Stimulated activated naive CD8-positive, alpha-beta T cell treated with anti-CD3 and anti-CD28 coated beads, Interleukin-15, Interleukin-2, amounts not matched to agents 100 U/mL and 50 U/mL, for 24 hours (primary cell): ENCODE measurements at regions not wholly inside any gene's neighbourhood (a gene's known extent, or its start where the extent isn't known, plus 50 kb on each side); places are given as distances from the start of the nearest gene placed in this dataset.

Source experiments
- ATAC-seq: fragments of 150-1000 bp; cut with Tn5 transposase; one replicate; pipeline ENCODE4 v1.10.0; 2021
- DNase-seq: peaks from one replicate; pipeline ENCODE4 v3.0.0; 2021

DNA sequence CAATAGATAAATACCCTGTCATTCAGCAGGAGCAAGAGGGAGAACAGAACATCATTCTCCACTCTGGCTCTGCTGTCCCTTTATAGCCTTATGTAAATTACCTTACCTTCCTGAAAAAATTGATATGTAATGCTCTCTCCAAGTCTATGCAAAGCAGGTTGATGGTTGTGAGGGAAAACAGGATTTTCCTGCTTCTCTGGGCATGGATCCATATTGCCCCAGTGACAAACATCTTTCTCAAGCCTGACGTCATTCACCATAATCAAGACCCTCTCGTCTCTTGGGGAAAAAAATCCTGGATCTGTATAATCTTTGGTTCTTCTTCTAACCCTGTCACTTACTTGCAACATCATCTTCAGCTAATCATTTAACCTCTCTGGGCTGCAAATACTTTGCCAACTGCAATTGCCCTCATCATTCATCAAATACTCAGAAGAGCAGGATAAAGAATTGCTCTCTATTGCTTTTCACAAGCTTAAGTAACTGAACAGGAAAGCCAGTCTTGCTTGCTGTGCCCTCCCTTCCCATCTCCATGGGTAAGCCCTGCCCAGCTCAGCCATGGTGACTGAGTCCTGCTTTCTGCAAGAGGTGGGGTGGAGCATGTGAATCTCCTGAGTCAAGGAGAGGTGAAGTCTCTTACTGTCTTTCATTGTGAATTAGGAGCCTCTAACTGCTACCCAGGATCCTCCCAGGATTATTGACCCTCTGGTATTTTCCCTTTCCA is 123.7 kb upstream of the KLF7 start:
- ATAC-seq (no peak), DNase-seq (no peak)

DNA sequence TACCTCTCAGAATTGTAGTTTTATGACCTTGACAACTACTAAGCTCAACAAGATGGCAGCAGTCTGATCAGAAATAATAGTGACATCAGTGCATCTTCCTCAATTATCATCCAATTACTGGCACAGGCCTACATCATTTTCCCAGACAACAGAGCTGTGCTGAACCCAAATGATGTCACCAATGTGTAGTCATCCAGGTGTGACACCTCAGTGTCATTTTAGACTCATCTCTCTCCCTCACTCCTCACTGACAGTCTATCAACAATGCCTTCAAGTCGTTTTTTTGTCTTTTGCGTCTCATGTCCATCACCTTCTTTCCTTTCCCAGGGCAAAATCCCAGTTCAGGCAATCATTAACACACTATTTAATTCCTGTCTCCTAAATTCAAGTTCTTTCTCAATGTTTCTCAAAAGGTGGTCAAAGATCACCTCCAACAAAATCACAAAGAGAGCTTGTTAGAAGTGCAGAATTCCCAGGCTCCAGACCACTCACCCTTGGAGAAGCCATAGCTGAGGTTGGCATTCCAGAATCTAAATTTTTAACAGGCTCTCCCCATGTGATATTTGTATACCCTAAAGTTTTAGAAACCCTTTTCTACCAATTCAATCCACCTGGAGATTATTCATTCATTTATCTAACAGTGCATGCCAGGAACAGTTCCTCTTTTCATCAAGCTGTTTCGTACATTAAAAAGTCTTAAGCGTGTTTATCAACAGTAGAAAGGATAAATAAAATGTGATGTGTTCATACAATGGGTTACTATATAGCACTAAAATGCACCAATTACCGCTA is 125.3 kb upstream of the KLF7 start:
- ATAC-seq (no peak), DNase-seq (no peak)

DNA sequence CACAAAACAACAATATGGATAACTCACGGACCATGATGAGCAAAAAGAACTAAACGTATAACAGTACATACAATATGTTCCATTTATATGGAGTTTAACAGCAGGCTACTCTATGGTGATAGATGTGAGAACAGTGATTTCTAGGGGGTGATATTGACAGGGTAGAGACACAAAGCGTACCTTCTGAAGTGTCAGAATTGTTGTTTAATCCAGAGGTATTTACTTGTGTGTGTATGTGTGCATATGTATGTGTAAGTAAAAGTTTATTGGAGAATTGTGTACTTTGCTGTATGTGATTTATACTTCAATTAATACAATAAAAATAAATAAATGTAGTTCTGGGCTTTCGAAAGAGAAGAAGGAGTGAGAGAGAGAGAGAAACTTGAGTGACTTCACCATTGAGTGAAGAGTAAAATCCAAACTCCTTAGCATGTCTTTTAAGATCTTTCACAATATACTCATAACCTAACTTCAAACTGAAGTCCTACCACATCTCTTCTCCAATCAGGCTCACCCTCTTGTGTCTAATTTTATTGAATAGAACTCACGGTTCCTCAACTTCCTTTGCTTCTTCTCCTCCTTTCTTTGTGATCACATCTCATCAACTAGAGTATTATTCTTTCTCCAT is 126.0 kb upstream of the KLF7 start:
- DNase-seq (no peak), ATAC-seq (no peak)

DNA sequence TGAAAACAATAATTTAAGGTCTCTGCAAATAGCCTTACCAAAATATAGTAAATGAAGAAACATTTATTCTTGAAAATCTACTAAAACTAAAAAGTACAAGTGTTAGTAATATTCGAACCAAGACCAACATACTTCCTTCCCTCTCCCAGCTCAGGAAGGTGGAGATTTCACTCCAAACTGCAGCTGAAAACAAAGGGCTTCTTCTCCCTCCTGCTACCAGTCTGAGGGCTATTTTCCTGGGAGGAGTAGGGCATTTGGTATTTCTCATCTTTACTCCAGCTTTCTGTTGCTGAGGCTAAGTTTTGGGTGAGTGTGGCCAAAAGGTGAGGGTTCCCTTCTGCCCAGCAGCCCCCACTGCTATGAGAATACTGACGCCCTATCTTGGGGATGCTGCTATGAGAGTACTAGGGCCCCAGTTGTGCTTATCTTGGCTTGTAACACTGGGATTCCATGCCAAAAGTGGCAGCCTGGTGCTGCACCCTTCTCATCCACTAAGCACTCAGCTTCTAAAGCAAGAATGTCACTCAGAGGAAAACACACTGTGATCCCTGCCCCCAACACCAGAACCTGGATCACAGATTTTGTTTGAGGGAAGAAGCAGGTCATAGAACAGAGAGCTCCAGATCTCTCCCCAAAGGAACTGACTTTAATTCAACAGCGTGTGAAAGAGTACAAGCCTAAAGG is 130.7 kb upstream of the KLF7 start:
- no peak for DNase-seq
- ATAC-seq: no peak

DNA sequence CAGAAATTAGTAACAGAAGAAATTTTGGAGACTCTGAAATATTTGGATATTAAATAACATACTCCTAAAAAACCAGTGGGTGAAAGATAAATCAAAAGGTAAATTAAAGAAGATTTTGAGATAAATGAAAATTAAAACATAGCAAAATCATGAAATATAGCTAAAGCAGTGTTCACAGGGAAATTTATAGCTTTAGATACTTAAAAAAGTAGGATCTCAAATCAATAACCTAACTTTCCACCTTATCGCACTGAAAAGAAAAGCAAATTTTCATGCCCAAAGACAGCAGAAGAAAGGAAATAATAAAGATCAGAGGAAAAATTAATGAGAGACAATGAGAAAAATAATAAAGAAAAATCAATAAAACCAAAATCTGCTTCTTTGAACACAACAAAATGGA is 135.1 kb upstream of the KLF7 start:
- DNase-seq (no peak), ATAC-seq (no peak)

DNA sequence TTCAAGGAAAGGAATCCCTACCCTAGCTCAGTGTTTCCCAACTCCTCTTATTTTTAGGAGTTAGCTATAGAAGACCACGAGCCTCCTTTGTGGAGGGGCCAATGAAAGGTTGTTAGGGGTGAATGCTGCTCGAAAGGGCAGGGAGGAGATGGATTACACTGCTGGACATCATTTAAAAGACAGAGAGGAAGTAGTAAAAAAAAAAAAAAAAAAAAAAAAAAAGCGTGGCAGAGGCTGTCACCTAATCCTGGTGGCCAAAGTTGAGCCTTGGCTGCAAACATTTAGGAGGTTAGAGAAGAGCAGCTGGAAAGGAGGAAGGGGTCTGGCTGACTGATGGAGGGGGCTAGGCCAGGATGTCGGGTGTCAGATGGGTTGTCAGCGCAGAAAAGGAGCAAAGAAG is 139.0 kb upstream of the KLF7 start:
- no peak for ATAC-seq
- DNase-seq: no peak

DNA sequence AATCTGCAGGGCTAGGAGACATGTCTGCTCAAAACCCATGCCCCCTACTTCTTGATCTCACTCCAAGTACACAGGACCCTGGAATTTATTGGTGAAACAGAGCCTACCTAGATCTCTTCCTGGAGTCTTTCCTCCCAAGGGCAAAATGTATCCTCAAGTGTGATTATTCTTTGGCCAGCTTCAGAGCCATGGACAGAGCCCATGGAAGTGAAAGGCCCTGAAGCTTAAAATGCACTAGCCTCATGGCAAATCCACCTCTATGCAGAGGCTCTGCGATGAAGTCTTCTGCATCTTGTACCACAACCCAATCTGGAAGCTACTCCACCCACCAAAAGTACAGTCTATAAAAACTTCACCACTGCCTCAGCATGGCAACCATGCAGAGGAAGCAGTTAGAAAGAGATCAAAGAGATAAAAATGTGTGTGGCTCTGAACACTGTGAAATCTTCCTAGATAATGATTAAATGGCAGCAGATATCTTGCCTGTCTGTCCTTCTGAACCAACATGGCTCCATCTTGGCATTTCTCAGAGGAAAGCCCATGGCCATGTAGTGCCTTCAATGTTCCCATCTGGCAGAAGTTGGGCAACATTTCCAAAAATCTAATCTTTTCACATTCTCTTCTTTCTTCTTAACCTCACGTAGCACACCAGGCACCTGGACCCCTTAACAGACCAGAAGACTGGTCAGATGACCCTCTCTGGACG is 142.9 kb upstream of the KLF7 start:
- ATAC-seq: no peak
- DNase-seq: no peak

DNA sequence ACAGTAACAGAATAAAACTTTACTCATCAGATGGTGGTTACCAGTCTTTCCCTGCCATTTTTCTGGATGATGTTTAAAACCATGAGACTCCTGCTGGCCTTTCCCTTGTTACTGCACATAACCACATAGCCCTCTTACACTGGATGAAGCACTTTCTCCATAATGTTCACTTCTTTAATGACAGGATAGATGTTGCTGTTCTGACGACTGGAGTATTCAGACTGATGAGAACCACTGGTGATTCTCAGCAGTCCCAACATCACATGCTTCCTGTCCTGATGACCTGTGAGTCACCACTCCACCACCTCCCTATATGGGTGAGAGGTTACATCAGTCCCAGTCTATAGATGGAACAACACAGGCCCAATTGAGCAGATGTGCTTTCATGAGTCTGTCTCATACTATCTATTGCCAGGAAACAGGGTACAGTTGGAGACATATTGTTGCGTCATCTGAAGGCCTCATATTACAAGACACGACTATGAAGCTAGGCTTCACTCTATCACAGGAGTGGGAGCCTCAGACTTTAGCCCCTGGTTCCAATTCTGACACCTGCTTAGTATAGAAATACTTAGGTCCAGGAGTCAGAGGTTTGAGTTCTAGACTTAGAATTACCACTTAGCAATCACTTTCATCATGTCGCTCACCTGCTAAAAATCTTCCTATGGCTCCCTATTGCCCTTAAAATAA is 145.7 kb upstream of the KLF7 start:
- peak; percentile 99 for ATAC-seq
- peak; percentile 32 for DNase-seq

DNA sequence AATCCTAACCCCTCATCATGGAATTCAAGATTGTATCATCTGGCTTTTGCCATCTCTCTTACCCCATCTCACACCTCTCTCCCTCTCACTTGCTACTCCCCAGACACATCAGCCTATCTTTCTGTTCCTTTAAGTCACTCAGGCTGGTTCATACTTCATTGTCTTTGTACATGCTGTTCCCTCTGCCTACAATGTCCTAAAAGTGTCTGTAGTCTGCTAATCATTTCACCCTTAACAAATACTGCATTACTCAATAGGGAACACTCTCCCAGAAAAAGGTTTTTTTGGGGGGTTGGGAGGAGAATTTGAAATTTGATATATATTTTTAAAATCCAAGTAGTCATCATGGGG is 146.2 kb upstream of the KLF7 start:
- DNase-seq (no peak), ATAC-seq (no peak)

DNA sequence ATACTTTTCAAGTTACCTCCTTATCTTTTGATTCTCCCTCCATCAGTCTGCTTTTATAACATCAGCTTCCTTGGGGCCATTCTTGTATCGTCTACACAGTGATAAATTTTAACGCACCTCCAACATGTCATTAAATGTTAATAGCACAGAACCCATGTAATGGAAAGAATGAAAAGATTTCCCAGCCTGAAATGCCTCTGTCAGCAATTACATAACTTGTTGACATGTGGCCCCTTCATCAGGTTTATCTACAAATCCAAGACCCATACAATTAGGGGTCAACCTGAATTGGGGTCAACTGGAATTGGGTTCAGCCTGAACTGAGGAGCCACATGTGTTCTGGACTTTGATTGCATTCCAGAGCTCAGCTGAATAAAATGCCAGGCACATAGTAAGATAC is 148.2 kb upstream of the KLF7 start:
- DNase-seq: no peak
- no peak for ATAC-seq

DNA sequence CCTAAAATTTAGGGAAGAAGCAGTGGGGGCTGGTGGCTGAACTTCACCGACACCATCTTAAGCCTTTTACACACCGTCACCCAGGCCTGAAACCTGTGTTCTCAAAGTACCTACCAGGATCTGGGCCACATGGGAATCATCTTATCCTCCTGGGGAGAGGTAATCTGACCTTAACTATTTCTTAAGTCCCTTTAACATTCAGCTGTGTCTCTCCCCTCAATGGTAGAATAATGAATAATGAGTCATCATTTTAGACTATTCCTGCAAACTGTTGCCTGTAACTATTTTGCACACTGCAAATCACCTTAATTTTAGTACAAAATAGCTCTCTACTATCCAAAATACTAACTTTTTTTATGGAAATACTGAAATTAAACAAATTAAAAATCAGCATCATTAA is 149.4 kb upstream of the KLF7 start:
- ATAC-seq: no peak

DNA sequence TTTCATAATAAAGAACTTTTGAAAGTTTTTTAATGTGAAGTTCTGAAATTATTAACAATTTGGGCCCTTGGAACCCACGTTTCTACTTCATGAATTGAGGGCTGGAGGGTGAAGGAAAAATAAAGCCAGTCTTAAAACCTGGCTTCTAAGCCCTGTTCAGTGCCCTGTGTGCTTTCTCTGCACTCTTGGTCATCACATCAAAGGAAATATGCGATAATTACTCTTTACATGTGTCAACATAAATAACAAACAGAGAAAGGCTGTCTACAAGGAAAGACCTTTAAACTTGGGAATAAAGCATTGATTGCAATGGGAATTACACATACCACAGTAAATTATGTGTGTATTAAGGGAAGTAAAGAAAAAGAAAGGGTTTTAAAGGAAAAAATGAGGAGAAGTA is 150.7 kb upstream of the KLF7 start:
- no peak for DNase-seq
- ATAC-seq: no peak

More for the DNA sequence above, 149.4 kb upstream of the KLF7 start:
- no peak for DNase-seq

DNA sequence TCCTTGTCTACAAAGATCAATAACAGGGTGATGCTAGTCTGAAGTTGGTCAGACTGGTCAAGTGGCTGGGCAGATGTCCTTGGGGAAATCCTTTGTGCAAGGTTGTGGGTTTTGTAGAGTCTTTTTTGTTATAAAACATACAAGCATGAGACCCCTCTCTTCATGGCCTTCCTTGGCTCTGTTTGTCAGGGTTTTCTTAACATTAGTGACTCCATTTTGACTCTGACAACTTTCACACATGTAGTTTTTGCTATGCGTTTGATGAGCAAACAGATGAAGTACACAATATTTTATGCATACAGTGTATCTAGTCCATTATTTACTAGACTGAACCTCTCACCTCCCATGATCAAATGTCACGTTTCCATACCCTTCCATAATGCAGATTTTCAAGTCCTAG is 151.2 kb upstream of the KLF7 start:
- no peak for ATAC-seq

DNA sequence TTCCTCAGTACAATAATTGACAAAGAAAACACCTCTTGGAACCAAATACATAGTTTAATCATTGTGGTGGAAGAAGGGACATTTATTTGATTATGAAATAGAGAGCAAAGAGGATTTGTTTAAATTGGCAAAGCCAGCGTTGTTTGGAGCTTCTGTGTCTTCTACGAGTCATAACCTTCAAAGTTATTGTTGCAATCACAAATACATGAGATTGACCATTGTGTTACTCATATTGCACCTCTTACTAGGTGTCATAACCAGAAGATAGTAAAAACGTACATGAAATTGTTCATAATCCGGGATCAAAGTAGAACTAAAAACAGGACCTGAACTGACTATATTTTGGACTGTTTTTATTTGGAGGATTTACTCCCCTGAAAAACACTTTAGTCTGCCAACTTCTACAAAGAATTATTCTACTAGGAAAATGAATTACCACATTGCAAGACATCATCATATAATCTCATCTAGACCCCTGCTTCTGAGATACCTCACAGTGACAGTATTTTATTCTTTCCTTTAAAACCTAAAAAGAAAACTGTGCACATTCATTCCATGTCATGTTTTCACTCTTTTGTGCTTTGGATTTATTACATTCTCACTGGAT is 151.7 kb upstream of the KLF7 start:
- ATAC-seq (peak; percentile 41), DNase-seq (no peak)

More for the DNA sequence above, 151.2 kb upstream of the KLF7 start:
- no peak for DNase-seq

DNA sequence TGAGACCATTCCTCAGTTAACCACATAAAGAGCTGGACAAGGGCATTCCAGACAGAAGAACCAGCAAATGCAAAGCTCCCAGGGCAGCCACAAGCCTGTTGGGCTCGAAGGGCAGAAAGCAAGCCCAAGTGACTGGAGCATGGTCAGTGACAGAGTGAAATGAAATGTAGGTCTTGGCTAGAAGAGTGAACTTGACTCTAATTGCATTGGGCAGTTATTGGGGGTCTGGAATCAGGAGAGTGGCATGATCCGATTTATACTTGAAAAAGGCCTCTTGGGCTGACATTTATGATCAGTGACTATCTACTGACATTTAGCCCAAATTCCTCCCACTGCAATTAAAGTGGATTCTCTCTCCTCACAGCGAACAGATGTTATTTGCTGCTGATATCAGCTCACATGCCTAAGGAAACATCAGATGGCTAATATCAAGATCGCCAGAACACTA is 152.5 kb upstream of the KLF7 start:
- DNase-seq (no peak), ATAC-seq (no peak)

DNA sequence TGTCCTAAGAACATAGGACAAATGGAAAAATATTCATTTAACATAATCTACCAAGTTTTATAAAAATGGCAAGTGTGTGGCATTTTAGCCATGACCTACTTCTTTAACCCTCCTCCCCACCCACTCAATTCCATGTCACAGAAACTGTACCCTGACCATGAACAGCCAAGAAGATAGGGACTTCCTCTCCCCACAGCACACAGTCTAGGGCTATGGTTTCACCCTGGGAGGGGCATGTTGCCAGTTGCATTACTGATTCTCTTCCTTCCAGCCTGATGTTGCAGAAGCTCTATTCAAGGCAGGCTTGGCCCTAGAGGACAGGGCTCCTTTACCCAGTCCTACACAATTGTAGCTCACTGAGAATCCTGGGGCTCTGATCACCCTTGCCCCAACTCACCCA is 153.6 kb upstream of the KLF7 start:
- ATAC-seq (peak; percentile 76), DNase-seq (no peak)

DNA sequence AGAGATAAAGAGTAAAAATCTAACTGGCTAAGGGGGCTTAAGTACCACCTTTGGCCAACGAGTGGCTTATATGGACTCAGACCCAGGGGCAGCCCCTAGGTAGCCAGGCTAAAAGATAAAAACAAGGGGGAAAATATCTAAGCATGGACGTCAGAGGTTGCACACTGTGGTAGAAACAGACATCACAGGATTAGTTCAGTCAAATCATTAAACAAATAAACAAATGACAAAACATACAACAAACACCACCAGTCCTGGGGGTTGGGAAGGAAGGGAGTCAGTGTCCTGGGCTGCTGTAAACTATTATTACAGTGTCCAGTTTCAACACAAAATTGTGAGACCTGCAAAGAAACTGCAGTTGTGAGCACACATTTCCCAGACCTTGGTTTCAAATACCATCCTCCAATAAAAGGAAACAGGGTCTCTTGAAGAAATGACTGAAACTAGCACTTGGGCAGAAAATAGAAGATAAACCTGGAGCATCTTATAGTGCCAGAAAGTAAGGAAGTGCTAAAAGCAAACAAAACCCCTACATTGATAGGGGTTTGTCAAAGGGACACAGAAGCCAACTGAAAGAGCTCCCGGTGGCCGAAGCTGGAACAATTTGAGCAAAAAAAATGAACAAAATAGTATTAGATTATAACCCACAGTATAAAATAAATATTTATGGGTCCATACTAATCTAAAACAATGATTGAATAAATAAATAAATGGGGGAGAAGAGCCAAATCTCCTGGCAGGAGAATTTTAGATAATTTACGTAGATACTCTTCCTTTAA is 154.8 kb upstream of the KLF7 start:
- ATAC-seq (no peak), DNase-seq (no peak)

DNA sequence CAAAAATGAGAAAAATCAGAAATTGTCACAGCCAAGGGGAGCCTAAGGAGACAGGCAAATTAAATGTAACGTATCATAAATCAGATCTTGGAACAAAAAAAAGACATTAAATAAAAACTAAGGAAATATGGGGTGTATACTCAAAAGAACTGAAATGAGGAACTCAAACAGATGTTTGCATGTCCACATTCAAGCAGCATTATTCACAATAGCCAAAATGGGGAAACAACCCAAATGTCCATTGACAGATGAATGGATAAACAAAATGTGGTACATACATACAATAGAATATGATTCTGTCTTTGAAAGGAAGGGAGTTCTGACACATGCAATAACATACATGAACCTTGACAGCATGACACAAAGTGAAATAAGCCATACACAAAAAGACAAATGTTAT is 155.8 kb upstream of the KLF7 start:
- no peak for DNase-seq
- no peak for ATAC-seq

DNA sequence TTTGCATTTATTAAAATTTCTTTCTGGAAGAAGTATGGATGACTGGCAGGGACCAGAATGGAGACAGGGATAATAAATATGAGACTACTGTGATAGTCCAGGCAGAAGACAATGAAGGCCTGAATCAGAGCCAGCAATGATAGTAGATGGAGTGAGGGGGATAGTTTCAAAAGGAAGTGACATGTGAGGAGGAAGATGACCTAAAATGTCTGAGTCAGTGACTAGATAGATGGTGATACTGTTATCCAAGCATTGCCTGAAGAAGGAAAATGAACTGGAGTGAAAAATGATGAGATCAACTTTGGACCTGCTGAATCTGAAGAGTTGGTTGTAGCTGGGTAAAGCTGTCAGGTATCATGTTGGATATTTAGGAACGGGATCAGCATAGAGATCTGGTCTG is 158.3 kb upstream of the KLF7 start:
- DNase-seq (no peak), ATAC-seq (no peak)

DNA sequence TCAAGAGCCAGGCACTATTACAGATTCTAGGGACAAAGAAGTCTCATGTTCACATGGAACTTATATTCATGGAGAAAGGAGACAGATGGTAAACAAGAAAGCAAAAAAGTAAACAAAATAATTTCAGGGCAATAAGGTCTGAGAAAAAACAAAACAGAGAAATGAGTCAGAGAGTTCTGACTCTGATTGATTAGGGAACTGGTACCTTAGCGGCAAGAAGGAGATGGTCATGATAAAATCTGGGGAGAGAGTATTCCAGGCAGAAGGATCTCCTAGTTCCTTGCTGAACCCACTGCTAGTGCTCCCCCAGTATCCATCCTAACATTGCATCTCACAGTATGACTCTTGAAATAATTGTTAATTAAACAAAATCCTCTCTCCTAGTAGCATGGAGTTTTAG is 161.8 kb upstream of the KLF7 start:
- DNase-seq (no peak), ATAC-seq (no peak)
